ENCODE measurements at regions not wholly inside any gene's neighbourhood (a gene's known extent, or its start where the extent isn't known, plus 50 kb on each side); places are given as distances from the start of the nearest gene placed in this dataset.

GRCh38 chr15:70172124-70172523, 74.4 kb upstream of the TLE3 start:
- DNase-seq = no peak

GRCh38 chr15:70171256-70171886, 73.7 kb upstream of the TLE3 start:
- DNase-seq = peak; percentile 42

- no peak for DNase-seq
Observed at GRCh38 chr15:70170096-70170699, 72.5 kb upstream of the TLE3 start.

- DNase-seq = no peak
Observed at GRCh38 chr15:70169147-70169546, 71.4 kb upstream of the TLE3 start.

- DNase-seq = no peak
Observed at GRCh38 chr15:70167155-70167554, 69.4 kb upstream of the TLE3 start.

GRCh38 chr15:70166506-70167087, 68.9 kb upstream of the TLE3 start:
- no peak for DNase-seq

GRCh38 chr15:70165716-70166284, 68.1 kb upstream of the TLE3 start:
- DNase-seq = peak; percentile 88

- DNase-seq = no peak
Observed at GRCh38 chr15:70164910-70165715, 67.4 kb upstream of the TLE3 start.

- DNase-seq = no peak
Observed at GRCh38 chr15:70164156-70164900, 66.6 kb upstream of the TLE3 start.

GRCh38 chr15:70160803-70161565, 63.3 kb upstream of the TLE3 start:
- DNase-seq = no peak

GRCh38 chr15:70160267-70160666, 62.5 kb upstream of the TLE3 start:
- no peak for DNase-seq

GRCh38 chr15:70159713-70160009, 61.9 kb upstream of the TLE3 start:
- DNase-seq = no peak

GRCh38 chr15:70159001-70159712, 61.4 kb upstream of the TLE3 start:
- no peak for DNase-seq

- DNase-seq = no peak
Observed at GRCh38 chr15:70158309-70159000, 60.7 kb upstream of the TLE3 start.

GRCh38 chr15:70156671-70157271, 59.1 kb upstream of the TLE3 start:
- no peak for DNase-seq

GRCh38 chr15:70154718-70155347, 57.1 kb upstream of the TLE3 start:
- DNase-seq = no peak

- no peak for DNase-seq
Observed at GRCh38 chr15:70153921-70154717, 56.4 kb upstream of the TLE3 start.

- DNase-seq = no peak
Observed at GRCh38 chr15:70152070-70152480, 54.4 kb upstream of the TLE3 start.

- no peak for DNase-seq
Observed at GRCh38 chr15:70151462-70151861, 53.7 kb upstream of the TLE3 start.

All from hindlimb muscle (tissue), 1 donor.